PFSK-1 (cell line): ENCODE measurements at regions not wholly inside any gene's neighbourhood (a gene's known extent, or its start where the extent isn't known, plus 50 kb on each side); places are given as distances from the start of the nearest gene placed in this dataset.

Source experiments
- POLR2AphosphoS5 ChIP-seq: IDR thresholded peaks from 2 replicates; pipeline ENCODE4 v1.6.1; 2012; ENCODE audit warnings: low read depth, mild to moderate bottlenecking, control low read depth, low read length, moderate library complexity
- REST ChIP-seq, 2 experiments: IDR thresholded peaks; 2 replicates each; pipeline versions ENCODE4 v1.6.1 to v1.8.0; 2011 to 2012; ENCODE audit warnings: low read depth in 2 of 2, low read length in 2 of 2, control low read depth in 1 of 2, inconsistent platforms in 1 of 2, mild to moderate bottlenecking in 1 of 2, moderate library complexity in 1 of 2; ENCODE audit not compliant: insufficient read depth in 1 of 2
- SIN3A ChIP-seq: IDR thresholded peaks from 2 replicates; pipeline ENCODE4 v1.6.1; 2012; ENCODE audit warnings: mild to moderate bottlenecking, low read length, moderate library complexity, borderline replicate concordance; ENCODE audit not compliant: insufficient read depth
- TAF1 ChIP-seq: IDR thresholded peaks from 2 replicates; pipeline ENCODE4 v1.6.1; 2012; ENCODE audit warnings: low read length, control low read depth, borderline replicate concordance; ENCODE audit not compliant: insufficient read depth

DNA sequence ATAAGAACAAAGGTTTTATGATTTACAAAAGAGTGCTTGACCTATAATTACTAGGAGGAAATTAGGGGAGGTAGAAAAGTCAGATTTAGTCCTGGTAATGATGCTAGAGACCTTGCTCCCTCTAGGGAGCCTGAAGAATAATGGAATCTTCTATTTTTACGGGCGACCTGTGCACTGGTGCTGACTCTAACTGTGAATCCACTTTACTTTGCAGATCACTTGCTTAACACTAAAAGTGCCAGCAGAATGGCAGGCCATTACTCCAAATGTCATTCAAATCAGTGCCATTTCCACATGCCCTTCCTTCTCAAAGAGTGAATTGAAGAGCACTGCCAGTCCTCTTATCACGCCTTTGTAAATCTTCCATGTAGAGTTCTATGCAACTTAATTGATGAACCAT lies 359.4 kb upstream of the ARRDC3 start:
- TF ChIP-seq REST (IDR thresholded peaks at IDR 0.05; ENCODE audit: insufficient read depth in 1 of 2, low read depth in 2 of 2, low read length in 2 of 2) (no peak), POLR2AphosphoS5 (no peak), TAF1 (no peak), SIN3A (no peak)
